Hippocampal formation (tissue), 2 donors: ENCODE measurements at regions not wholly inside any gene's neighbourhood (a gene's known extent, or its start where the extent isn't known, plus 50 kb on each side); places are given as distances from the start of the nearest gene placed in this dataset.
"Not testable (repeated sequence)": the region's sequence is repeated elsewhere in the genome, so short reads cannot be mapped to it uniquely, and the experiment has no call there.

Source experiments
- DNase-seq, 2 donors: peaks; one replicate each; lab custom pipeline; 2025; lab: John Stamatoyannopoulos, UW

DNA sequence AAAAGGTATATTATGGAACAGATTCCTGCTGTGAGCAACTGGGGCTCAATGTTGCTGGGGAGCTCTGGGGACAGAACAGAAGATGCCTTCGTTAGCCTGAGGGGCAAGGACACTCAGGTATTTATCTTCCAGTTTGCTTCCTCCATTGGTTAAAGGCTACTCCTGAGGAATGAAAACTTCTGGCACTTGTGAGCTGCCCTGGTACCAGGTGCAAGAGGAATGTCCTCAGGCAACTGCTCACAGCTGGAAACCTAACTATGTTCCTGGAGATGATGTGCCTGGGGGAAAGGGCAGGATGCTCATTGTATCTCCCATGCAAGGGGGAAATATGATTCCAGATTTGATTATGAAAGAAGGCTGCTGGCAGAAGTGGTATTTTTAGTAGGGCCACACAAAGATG is 54.0 kb upstream of the BBX start:
- no peak for DNase-seq

DNA sequence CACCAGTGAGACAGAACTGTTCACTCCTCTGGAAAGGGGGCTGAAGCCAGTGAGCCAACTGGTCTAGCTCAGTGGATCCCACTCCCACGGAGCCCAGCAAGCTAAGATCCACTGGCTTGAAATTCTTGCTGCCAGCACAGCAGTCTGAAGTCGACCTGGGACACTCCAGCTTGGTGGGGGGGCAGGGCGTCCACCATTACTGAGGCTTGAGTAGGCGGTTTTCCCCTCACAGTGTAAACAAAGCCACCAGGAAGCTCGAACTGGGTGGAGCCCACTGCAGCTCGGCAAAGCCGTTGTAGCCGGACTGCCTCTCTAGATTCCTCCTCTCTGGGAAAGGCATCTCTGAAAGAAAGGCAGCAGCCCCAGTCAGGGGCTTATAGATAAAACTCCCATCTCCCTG is 52.3 kb upstream of the BBX start:
- DNase-seq = not testable (repeated sequence)
